ENCODE measurements at regions not wholly inside any gene's neighbourhood (a gene's known extent, or its start where the extent isn't known, plus 50 kb on each side); places are given as distances from the start of the nearest gene placed in this dataset.
"Not testable (repeated sequence)": the region's sequence is repeated elsewhere in the genome, so short reads cannot be mapped to it uniquely, and the experiment has no call there.

DNA sequence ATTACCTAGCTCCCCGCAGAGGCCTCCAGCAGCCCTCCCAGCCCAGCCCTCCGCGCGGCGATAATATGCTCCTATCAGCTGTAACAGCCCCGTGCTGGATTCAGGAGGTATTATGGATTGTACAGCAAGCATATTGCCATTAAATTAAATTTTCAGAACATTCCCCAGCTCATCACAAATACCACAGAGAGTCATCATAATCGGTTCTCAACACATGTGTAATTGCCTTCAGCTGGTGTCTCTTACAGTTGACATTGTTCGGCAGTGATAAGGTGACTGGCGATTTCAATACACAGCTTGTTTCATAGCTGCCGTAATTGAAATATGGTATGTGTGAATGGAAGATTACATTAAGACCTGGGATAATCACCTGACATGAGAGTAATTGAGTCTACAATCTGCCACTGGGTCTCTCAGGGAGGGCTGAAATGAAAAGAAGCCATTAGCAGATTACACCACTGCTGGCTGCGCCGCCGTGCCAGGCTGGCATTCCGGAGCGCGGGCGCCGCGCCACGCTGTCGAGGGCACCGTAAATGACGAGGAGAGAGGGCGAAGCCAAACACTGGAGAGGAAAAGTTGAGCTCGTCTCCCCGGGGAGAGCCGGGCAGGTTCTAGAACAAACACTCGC is 549.4 kb upstream of the SALL3 start:
- DNase-seq, result no peak

DNA sequence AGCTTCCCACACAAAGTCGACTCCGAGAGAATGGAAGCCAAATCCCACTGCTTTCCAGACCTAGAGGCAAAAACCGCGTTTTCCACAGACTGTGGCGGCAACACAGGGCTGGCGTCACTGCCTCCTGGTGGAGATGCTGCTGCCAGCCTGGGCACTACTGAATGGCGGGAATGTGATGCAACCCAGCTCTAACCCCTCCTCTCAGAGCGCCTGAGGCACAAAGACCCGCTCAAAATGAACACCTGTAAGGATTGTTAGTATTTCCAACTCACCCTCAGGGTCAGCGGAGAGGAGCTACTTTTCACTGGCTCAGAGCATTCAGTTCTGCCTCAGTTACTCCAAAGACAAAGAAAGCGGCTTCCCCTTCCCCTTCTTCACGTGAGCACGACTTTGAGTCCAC is 548.0 kb upstream of the SALL3 start:
- no peak for DNase-seq

DNA sequence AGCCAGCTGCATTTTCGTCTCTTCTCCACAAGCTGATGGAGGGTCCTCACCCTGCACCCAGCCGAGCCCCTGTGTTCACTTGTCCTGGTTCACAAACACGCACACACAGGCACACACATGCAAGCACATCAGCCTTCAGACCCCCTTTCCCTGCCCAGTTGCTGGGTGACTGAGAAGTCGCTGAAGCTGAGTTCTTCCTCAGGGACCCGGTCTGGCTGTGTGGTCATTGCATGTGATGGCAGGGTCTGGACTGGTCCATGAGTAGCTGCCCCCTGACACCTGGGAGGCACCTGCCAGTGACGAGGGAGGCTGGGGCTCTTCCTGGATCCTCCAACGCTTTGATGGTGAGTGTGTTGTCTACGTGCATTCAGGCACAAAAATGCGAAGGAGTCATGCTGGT is 546.1 kb upstream of the SALL3 start:
- no peak for DNase-seq

DNA sequence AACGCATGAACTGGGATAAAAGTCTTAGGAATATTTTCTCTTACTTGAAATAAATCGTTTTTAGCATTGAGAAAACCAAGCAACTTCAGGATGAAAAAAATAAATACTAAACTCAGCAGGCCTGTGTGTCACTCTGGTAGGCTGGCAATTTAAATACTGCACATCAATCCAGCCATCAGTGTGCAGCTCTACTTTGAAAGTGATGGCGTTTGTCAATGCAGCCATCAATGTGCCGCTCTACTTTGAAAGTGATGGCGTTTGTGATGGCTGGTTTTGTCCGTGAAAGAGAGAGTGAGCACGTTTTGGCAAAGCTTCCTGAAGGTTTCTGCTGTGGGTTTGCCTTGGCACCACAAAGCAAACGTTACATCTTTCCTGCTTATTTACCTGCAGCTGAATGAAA is 543.5 kb upstream of the SALL3 start:
- DNase-seq, result no peak

DNA sequence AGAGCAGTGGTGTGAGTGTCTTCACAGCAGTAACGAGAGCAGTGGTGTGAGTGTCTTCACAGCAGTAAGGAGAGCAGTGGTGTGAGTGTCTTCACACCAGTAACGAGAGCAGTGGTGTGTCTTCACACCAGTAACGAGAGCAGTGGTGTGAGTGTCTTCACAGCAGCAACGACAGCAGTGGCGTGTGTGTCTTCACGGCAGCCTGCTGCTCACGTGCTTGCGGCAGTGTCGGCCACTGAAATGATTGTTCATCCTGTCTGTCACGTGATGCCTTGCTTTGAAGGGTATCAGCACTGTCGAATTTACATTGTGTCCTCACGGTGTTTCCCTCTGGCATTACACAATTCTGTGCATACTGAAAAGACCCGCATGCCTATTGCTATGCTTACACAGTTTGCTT is 541.4 kb upstream of the SALL3 start:
- DNase-seq, result not testable (repeated sequence)

DNA sequence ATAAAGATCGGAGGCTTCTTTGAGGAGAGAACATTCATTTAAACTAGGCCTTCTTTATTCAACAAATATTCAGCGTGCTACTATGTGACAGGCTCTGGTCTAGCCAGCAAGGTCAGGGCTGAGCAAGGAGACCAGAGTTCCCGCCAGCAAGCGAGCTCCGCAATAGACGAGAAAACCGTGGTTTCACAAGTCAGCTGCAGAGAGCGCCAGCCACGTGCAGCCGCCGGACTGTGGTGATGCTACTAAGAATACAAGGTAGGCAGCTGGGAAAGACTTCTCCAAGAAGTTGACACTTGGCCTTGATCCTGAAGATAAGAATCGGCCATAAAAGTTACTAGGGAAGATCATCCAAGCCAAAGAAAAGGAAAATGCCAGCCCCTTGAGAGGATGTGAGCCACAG is 533.7 kb upstream of the SALL3 start:
- DNase-seq, result no peak

DNA sequence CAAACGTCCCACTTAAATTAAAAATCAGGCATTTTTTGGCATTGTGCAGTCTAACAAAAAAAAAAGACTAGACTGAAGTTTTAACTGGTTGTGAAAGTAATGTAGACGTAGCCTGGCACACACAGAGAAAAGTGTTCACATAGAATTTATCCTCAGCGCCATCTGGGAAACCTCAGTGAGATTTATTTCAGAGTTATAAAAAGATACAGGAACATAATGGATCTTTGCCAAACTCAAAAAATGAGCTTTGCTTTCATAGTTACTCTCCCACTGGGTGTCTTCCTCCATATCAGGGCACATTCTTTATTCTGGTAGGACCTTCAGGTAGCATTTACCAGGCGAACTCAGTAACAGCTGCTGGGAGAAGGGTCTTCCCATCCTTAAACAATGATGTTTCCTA is 532.4 kb upstream of the SALL3 start:
- no peak for DNase-seq

DNA sequence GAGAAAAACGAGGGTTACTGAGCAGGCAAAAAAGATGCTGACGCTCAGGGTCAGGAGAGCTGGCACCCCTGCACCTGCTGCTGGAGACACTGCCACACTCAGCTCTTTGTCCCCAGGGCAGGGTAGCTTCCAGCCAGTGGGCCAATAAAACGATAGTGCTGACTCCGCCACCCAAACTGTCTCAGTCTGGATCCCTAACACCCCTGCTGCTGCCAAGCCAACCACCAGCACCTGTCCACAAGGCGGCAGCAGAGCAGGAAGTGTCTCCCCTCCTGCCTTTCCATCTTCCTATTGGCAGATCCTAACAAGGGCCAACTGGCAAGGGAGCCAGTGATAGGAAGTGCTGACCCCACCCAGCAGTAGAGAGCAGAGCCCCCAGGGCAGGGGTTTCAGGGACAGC is 531.5 kb upstream of the SALL3 start:
- no peak for DNase-seq

DNA sequence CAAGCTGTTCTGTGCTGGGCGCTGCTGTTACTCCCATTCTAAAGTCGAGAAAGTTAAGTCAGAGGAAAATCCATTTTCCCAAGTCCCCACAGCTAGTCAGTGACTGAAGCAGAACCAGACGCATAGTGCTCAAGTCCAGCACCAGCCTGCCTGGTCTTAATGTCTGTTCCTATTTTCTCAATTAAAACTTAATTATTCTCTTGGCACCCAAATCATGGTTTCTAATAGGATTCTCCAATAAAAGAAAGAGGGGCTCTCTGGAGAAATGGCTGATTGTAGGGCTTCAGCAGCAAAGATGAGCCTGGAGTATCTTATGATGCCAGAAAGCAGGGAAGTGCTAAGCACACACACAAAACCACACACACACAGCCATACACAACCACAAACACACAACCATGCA is 531.0 kb upstream of the SALL3 start:
- DNase-seq, result no peak

DNA sequence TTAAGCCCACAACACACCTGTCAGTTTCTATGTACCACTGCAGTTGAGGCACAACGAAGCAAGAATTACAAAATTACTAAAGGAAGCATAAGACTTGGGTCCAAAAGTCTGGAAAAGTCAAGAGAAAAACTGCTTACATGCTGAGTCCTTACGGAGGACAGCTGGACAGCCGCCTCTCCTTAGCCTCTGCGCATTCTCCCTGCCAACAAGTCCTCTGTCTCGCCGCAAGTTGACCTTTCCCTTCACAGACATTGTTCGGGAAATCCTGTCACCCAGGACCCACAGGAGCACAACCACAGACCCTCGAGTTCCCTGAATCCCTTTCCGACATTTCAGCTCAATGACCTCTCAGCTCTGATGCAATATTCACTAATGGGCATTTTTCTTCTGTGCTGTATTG is 525.4 kb upstream of the SALL3 start:
- no peak for DNase-seq

DNA sequence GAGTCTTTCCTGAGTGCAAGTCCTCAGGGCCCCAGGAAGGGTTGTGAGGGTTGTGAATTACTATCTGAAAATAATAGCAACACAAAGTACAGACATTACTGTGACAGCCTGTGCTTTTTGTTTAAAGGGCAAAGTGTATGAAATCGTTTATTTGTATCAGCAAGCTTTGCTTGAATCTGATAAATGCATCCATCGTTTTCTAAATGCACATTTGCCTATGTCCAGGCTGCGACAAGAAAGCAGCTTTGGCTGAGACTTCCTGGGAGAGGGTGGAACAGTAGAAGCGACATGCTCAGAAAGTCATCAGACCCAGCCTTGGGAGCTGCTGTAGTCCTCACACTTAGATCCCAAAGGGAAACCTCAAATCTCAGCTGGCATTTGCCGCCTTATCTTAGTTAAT is 524.2 kb upstream of the SALL3 start:
- no peak for DNase-seq

DNA sequence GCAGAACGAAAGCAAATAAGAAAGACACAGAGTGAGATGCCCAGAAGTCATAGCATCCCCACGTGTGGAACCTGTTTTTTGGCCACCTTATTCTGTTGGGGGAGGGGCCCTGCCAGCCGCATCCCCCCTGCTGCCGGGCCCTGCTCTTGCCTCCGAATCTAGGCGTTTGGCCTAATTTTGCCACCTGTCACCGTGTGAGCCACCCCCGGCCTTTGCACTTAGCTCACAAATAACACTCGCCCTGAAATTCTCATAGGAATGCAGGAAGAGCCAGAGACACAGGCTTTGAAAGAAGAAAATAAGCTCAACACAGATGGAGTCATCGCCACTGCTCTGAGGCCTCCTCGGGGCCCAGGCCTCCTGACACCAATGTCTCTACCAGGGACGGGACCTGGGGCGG is 522.6 kb upstream of the SALL3 start:
- no peak for DNase-seq

DNA sequence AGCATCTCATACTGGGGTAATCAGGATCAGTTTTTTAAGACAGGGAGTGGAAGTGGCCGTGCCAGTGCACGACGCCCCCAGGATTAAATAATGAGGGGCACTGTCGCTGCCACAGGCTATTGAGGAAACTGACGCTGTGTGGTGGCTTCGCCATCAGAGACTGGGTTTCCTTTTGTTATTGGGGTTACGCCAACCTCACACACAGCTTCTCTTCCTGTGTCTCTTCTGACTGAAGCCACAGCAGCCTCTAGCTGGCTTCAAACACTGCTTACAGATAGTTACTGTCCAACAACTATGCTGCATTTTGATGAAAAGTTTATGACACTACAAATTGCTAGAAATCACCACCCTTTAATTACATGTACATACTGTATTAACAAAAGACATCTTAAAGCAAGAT is 521.9 kb upstream of the SALL3 start:
- DNase-seq, result no peak

DNA sequence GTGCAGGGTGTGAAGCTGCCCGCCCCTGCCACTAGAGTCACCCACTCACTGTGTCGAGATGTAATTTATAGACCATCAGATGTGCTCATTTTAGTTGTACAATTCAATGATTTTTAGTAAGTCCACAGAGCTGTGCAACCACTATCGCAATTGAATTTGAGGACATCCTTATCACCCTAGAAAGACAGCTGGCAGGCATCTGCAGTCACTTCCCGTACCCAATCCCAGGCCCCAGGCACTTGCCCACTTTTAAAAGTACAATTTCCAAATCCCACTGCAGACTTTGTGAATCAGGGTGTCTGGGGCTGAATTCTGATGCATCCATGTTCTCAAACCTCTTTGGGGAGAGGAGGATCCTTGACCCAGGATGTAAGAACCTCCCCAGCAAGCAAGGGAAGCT is 521.3 kb upstream of the SALL3 start:
- DNase-seq, result no peak

DNA sequence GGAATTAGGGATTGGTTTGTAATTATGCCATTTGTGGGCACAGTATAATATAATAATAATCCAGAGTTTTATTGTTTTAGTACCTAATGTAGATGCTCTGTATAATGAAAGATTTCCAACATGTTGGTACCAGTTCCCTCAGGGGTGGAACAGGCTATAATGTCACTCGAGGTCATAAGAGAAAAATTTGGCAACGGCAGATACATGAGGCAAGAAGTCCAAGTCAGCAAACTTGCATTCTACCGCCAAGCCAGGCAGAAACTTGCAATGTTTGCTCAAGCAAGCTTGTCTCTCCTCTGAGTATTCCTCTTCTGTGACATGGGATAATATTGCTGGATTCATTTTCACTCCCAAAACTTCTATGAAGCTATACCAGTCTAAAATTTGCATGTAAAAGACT is 520.0 kb upstream of the SALL3 start:
- DNase-seq, result no peak

DNA sequence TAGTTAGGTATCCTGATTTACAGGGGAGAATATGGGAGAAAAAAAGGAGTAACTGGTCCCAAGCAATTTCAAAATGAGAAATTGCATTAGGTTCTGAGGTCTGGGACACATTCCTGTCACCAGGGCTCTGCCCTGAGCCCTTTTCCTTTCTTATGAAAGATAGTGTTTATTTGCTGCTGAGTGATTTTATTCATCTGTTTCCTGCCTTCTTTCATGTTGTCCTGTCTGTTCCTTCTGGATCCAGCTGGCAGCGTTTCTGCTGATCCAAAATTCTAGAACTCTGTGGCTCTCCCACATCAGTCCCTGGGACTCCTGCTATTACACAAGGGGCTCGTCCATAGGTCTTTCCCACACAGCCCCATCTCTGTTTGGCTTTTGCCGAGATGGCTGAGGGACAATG is 519.1 kb upstream of the SALL3 start:
- no peak for DNase-seq

DNA sequence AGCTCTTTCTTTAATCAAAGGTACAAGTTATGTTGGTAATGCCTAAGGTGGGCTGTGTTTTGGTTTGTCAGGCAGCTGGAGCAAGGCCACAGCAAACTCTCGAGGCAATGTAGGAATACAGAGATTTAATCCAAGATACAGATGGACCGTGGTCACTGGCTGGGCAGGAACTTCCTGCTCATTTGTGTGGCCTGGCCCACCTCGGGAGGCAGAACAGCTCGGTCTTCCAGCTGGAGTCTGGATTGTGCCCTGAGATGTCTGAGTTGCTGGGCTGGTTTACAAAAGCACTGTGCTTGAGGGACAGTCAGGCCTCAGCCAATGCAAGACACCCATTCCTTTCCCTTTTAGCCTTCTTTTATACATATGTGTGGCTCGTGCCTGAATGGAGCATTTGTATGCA is 506.1 kb upstream of the SALL3 start:
- DNase-seq, result no peak

DNA sequence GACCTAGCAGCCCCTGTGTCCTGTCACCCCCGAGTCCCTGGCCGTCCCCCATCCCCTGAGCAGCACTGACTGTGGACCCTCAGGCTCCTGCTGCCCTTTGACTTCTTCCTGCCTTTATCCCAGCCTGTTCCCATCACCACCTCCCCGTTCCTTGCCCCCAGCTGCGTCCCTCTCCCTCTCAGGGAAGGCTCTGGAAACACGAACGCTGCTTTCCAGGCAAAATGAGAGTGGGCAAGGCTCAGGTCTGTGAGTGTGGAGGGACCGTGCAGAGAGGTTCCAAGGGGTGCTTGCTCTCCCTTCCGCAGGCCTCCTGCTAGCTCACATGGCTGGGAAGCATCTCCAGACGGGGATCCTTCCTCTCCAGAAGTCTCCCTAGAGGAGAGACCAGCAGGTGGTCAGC is 501.8 kb upstream of the SALL3 start:
- no peak for DNase-seq

DNA sequence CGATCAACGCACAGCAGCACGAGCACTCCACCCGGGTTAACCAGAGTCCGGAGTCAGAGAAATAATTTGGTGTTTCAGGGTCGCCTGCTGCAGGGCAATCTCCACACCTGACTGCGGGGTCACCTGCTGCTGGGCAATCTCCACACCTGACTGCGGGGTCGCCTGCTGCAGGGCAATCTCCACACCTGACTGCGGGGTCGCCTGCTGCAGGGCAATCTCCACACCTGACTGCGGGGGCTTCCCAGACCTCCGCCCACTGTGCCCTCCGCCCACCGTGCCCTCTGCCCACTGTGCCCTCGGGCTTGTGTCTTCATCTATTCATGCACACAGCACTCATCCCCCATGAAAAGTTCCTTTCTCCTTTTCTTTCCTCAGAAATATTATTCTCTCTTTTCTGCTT is 500.2 kb upstream of the SALL3 start:
- no peak for DNase-seq

DNA sequence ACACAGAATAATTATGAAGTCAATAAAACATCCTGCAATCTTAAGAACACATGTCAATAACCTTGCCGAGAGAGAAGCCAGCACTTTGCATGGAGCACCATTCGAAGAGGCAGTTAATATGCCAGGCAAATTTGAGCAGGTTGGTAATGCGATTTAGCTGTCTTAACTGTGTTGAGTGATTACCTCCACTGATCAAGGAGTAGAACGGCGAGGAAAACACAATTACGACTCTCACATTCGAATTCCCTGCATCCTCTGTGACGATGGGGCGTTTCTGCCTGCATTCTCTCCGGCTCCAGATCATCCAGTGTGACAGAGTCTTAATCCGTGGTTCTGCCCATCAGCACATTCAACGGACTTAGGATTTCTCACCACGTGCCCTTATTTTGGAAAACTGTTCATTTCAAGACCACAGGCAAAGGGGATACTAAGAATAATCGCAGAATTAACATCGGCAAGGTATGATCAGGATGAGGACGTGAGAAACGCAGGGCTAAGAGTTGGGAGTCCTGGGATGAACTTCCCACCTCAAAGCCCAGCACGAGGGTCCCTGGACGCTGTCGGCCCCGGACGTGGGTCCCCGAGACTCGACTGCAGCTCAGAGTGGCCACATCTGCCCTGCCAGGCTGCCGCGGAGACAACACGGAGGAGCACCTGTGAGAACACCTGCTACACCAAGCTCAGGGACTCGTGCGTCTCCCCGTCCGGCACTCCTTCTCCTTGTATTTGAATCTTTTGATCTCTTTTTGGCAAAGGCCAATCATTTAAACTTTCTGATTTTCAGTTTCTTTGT is 499.2 kb upstream of the SALL3 start:
- no peak for DNase-seq

DNA sequence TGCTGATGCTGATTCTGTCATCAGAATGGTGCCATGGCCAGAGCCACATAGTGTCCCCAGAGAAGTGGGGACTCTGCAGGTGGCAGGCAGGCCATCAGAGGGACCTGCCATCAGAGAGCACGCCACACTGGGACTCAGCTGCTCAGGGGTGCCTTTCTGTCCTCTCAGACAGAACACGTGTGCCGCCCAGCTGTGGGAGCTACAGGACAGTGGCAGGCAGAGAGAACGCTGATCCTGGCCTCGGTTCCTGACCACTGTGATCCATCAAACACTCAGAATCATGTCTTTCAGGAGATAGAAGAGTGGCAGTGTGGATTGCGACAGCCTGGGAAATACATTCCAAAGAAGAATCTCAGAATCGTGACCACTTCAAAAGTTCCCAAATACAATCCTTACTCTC is 497.2 kb upstream of the SALL3 start:
- no peak for DNase-seq

DNA sequence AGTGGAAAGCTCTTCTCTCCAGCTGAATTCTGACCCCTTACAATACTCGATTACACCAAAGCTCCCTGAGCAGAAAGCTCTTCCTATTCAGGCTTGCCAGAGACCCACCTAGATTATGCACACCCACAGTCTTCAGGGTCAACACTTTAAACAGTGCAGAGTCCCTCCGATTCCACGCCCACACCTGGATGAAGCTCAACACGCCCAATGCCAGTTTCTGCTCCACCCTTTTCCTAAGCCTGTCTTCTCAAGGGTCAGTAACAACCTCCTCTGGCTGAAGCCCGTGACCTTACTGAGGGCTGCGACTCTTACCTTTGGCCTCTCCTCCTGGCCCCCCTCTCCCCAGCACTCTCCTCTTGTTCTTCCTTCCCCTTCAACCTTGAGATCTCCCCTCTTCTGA is 492.0 kb upstream of the SALL3 start:
- no peak for DNase-seq

DNA sequence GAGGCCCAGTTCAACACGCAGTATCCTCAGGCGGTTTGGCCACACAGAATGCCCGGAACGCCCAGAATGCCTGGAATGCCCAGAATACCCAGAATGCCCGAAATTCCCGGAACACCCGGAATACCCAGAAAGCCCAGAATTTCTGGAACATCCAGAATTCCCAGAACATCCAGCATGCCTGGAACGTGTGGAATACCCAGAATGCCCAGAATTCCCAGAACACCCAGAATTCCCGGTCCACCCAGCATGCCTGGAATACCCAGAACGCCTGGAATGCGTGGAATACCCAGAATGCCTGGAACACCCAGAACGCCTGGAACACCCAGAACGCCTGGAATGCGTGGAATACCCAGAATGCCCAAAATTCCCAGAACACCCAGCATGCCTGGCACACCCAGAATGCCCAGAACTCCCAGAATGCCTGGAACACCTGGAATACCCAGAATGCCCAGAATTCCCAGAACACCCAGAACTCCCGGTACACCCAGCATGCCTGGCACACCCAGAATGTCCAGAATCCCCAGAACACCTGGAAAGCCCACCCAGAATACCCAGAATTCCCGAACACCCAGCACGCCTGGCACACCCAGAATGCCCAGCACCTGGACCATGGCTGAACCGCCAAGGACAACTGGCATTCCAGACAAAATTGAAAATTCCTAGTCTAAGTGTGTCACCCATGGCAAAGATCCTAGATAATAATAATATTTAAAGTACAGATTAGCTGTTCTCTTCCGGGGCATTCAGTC is 487.4 kb upstream of the SALL3 start:
- DNase-seq, result no peak

DNA sequence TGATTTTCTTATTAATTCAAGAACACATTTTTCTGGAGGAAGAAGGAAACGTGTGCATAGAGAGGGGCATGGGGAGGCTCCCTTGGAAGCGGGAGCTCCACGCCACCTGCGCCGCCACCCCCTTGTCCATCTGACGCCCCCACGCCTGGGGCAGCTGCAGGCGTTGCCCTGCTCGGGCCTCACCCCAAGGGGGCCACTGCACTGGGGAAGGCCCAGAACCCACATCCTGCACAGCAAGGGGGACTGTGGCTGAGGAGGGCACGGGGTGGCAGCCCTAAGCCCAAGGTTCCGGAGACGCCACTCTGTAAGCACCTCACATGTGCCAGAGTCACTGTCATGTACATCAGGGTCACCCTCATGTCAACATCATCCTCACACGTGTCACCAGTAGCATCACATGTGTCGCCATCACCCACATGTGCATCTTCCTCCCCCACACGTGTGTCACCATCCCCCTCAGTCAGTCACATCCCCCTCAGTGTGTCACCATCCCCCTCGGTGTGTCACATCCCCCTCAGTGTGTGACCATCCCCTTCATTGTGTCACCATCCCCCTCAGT is 486.7 kb upstream of the SALL3 start:
- DNase-seq, result no peak

Measured in GF-D8 (cell line).